ENCODE measurements at regions not wholly inside any gene's neighbourhood (a gene's known extent, or its start where the extent isn't known, plus 50 kb on each side); places are given as distances from the start of the nearest gene placed in this dataset.

DNA sequence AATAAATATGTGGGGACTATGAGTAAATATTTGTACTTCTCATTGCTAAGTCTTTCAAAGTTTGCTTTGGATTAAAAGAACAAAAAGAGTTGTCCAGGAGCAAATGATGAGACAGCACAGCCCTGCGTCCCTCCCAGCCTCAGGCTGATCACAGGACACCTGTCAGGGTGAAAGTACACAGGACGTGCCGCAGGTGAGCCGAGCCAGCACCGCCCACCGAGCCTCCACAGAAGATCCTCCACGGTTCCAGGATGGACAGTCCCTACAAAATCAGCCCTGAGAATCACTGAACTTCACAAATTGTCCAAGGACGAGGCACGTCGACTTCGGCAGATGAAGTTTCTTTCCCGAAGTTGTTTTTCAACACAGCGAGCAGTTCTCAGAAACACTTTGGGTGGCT is 661.5 kb downstream of the BRD1 start:
- FAIRE-seq (no peak), DNase-seq (ENCODE audit: low spot score) (no peak)

- FAIRE-seq (no peak), DNase-seq (ENCODE audit: low spot score) (no peak)
These were observed 662.8 kb downstream of the BRD1 start for GRCh38 chr22:49164773-49165320.

DNA sequence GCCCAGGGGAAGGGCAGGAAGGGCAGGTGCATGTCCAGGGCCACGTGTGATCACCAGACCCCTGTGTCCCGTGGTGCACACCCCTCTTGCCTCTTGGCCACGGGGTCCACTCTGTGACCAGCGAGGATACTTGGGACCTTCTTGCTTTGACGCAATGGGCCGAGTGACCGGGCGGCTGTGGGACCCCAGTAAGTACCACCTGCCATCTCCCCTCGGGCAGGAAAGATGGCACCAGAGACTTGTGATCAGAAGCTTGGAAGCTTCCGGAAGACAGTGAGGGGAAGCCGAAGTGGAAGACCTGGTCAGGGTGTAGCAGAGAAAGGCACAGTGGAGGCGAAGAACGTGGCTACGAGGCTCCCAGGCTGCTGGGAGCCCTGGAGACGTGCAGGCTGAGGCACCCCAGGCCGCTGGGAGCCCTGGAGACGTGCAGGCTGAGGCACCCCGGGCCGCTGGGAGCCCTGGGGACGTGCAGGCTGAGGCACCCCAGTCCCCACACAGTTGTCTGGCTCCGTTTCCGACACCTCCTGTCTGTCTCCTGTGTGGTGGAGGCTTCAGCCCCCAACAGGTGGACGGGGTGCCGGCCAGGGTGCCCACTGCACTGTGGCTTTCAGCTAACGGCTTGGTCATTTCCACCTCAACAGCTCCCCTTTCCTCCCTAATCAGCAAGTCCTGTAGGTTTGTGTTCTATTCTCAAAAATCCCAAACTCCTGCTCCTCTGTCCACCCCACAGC is 663.5 kb downstream of the BRD1 start:
- FAIRE-seq, result no peak

DNA sequence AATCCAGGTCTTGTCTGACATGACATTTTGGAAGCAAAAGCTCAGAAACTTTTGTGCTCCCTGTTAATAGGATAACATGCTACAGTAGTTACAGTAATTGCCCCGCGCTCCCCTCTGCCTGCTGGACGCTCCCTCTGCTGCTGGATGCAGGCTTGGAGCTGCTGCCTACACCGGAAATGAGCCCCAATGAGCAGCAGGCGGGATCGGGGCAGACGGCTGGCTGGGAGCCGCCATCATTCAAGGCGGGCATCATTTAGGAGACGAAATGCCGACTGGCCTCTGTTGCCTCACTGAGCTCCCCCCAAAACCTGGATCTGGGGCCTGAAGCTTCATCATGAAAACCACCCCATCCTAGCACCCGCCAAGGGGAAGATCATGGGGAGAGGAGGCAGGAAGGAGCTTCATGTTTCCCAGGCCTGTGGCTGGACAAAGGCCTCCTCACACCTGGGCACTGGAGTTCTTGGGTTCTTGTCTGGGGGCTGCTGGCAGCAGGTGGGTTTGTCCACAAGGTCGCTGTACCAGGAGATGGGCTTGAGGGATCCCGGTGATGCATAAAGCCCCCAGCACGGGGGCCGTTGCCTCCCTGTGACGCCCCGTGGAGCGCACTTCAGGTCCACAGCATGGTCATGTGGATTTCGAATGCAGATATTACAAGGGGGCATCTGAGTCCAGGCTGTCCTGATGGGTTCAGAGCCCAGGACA is 664.3 kb downstream of the BRD1 start:
- FAIRE-seq, result no peak
- DNase-seq (ENCODE audit: low spot score), result no peak

More for the DNA sequence above, 663.5 kb downstream of the BRD1 start:
- DNase-seq (ENCODE audit: low spot score), result no peak

GRCh38 chr22:49162841-49163240 is 664.8 kb downstream of the BRD1 start:
- DNase-seq (ENCODE audit: low spot score), result no peak
- FAIRE-seq, result no peak

DNA sequence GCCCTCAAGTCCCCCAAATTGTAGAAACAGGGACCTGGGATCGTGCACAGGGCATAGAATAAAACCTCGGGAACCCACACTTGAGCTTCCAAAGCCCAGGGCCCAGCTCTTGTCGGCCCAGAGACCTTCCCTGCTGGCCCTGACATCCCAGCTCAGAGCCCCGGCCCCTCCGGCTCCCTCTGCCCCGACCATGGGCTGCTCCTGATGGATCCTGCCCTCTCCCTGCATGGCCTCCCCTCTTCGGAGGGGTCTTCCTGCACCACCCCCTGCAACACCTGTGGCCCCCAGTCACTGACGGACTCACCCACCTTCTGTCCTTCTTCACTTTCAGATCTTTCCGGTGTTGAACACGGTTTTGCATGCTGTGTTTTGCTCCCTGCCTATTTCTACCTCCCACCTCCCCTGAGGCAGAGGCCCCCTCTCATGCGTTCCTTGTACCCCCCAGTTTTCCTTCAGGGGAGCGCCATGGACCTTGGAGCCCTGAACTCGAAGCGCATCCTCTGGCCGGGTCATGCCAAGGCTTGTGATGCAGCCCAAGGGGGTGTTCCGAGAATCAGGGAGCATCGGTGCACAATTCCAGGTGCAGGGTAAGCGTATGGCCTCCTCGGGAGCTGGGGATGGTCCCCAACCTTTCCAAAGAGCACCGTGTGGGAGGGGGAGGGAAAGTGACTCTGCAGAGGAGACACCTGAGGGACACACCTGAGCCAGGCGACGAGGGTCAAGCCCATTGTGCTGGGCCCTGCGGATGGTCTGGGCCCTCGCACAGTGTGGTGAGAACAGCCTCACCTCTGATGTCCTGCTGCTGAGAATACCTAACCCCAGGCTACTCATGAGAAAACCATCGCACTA is 666.4 kb downstream of the BRD1 start:
- no peak for DNase-seq (ENCODE audit: low spot score)
- FAIRE-seq, result no peak

GRCh38 chr22:49160261-49161001 is 667.2 kb downstream of the BRD1 start:
- FAIRE-seq (no peak), DNase-seq (ENCODE audit: low spot score) (no peak)

DNA sequence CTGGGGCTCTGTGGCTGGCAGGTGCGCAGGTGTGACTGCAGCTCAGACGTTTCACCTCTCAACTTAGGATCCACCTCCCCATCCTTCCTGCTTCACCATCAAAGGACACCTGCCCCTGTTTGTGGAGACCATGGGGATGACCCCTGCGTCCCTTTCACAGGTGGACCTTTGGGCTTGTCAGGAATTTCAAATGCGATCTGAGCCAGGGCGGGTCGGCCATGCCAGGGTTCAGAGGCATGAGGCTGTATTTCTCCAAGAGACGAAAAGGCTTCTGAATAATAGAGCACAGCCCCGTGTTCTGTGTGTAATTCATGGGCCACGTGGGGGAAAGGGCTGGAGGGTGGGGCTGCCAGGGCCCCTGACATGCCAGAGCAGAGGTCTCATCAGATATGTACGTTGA is 668.0 kb downstream of the BRD1 start:
- FAIRE-seq, result no peak
- DNase-seq (ENCODE audit: low spot score), result no peak

DNA sequence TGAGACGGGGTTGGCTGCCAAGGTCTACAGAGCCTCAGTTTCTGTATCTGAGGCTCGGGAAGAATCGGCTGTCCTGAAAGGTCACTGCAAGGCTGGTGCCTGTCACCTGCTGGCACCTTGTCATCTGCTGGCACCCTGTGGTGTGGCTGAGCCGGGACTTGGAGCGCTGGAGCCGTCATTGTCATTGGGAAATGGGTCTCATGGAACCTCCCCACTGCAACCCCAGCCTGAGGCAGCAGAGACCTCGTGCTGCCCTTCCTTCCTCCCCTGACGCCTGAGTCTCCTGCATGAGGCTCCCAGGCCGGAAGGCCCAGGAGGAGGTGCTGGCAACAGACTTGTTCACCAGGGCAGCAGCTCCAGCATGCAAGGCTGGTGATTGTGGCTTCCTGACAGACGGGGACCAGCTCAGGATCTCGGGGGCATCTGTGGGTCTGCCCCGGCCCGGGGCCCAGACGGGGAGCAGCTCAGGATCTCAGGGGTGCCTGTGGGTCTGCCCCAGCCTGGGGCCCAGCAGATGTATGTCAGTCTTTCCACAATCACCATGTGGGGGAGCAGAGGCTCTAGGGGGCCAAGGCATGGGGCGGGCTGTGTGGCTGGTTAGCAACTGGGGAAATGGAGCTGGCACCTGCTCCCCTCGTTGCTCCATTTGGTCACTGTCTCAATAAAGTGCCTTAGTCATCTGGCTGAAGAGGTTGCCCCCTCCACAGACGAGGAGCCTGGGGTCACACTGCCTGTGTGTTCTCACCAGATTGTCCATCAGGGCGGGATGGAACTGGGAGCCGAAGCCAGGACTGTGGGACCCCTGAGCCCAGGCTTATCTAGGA is 668.7 kb downstream of the BRD1 start:
- DNase-seq (ENCODE audit: low spot score) (no peak), FAIRE-seq (no peak)

GRCh38 chr22:49157529-49158339 is 669.9 kb downstream of the BRD1 start:
- DNase-seq (ENCODE audit: low spot score) (no peak), FAIRE-seq (no peak)

- DNase-seq (ENCODE audit: low spot score), result no peak
- no peak for FAIRE-seq
These were observed 670.9 kb downstream of the BRD1 start for GRCh38 chr22:49156662-49157285.

DNA sequence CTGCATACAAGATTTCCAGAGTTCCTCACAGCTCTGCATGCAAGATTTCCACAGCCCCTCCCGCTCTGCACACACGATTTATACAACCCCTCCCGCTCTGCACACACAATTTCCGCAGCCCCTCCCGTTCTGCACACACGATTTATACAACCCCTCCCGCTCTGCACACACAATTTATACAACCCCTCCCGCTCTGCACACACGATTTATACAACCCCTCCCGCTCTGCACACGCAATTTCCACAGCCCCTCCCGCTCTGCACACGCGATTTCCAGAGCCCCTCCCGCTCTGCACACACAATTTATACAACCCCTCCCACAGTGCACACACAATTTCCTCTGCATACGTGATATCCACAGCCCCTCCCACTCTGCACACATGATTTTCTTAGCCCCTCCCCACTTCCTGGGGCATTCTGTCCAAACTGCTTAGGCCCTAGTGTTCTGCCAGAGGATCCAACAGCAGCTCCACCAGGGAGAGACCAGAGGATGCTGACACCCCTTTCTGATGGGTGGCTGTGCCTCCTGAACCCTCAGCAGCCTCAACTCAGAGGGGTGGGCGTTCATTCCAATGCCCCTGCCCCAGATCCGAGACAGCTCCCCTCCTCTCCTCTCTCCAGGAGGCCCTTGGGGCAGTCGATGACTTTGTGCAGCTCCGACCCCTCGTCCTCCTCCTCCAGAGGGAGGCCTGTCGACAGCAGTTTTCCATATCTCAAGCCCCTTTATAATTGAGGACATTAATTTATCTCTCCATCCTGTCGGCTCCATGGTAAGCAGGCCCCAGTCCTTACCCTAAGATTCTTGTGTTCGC is 671.7 kb downstream of the BRD1 start:
- no peak for DNase-seq (ENCODE audit: low spot score)
- no peak for FAIRE-seq

- no peak for FAIRE-seq
- no peak for DNase-seq (ENCODE audit: low spot score)
These were observed 672.5 kb downstream of the BRD1 start for GRCh38 chr22:49155039-49155769.

- no peak for FAIRE-seq
- DNase-seq (ENCODE audit: low spot score), result no peak
These were observed 673.2 kb downstream of the BRD1 start for GRCh38 chr22:49154433-49154832.

GRCh38 chr22:49153921-49154320 is 673.8 kb downstream of the BRD1 start:
- FAIRE-seq (no peak), DNase-seq (ENCODE audit: low spot score) (no peak)

- no peak for FAIRE-seq
These were observed 674.5 kb downstream of the BRD1 start for GRCh38 chr22:49152939-49153770.

More at GRCh38 chr22:49152939-49153770, 674.5 kb downstream of the BRD1 start:
- DNase-seq (ENCODE audit: low spot score), result no peak

All from RCC 7860 (cell line).